OCI-LY3 (cell line): ENCODE measurements at regions not wholly inside any gene's neighbourhood (a gene's known extent, or its start where the extent isn't known, plus 50 kb on each side); places are given as distances from the start of the nearest gene placed in this dataset.

ENCODE experiments used
- CTCF ChIP-seq: fragments of 200-600, 300-600 bp; sonication (generic); IDR thresholded peaks from 2 replicates; pipeline ENCODE4 v1.5.1; 2014; ENCODE audit warnings: antibody characterized with exemption, low read length, low read depth
- EZH2phosphoT487 ChIP-seq: fragments of 200-600 bp; shearing (Covaris generic); IDR thresholded peaks from 2 replicates; pipeline ENCODE4 v1.6.1; 2018; ENCODE audit warnings: antibody characterized with exemption, mixed run types, low read depth

GRCh38 chr3:41031401-41031800 lies 167.9 kb upstream of the CTNNB1 start:
- TF ChIP-seq CTCF (no peak), EZH2phosphoT487 (no peak)
